ENCODE measurements at regions not wholly inside any gene's neighbourhood (a gene's known extent, or its start where the extent isn't known, plus 50 kb on each side); places are given as distances from the start of the nearest gene placed in this dataset.

- H3K4me3 ChIP-seq (ENCODE audit: low read depth, low read length) = no peak overlapping the region
- CTCF ChIA-PET = no interaction called here
Measured at GRCh38 chr22:48821727-48822126, 1005.9 kb downstream of the BRD1 start.

GRCh38 chr22:48821346-48821690, 1006.4 kb downstream of the BRD1 start:
- H3K9me3 ChIP-seq (ENCODE audit: control insufficient read depth, insufficient read depth, low read depth, low read length) = no peaks in the 10 kb centered on the region
- H3K36me3 ChIP-seq (ENCODE audit: control insufficient read depth in 2 of 2, insufficient read depth in 1 of 2, low read length in 2 of 2) = no peaks in the 10 kb centered on the region
- TF ChIP-seq BCL6B (tag by site-specific recombination; IDR thresholded peaks at IDR 0.05) (no peak), ZNF645 (tag by site-specific recombination; IDR thresholded peaks at IDR 0.05) (no peak), ZNF704 (tag by site-specific recombination; IDR thresholded peaks at IDR 0.05) (no peak), ZFP37 (tag by site-specific recombination; IDR thresholded peaks at IDR 0.05) (no peak)
- no peak overlapping the region for H3K27ac ChIP-seq (ENCODE audit: extremely low read depth, low read depth, low read length)
- no peaks in the 10 kb centered on the region; the same call in 1 of the 2 replicates for H3K4me1 ChIP-seq (ENCODE audit: control insufficient read depth, insufficient read depth, low read length)
- ChIA-PET CTCF (no interaction called here), POLR2A (no interaction called here)
- no peak overlapping the region for H3K4me3 ChIP-seq (ENCODE audit: low read depth, low read length)

More at GRCh38 chr22:48821727-48822126, 1005.9 kb downstream of the BRD1 start:
- TF ChIP-seq ZNF768 (tag by site-specific recombination; IDR thresholded peaks at IDR 0.05) (no peak), ZNF280C (tag by site-specific recombination; IDR thresholded peaks at IDR 0.05) (no peak), ZNF600 (tag by site-specific recombination; IDR thresholded peaks at IDR 0.05) (no peak), ZNF274 (IDR thresholded peaks at IDR 0.05; ENCODE audit: low read length) (no peak), ZNF274 (tag by site-specific recombination; IDR thresholded peaks at IDR 0.05; ENCODE audit: borderline replicate concordance) (no peak), ZNF585B (tag by site-specific recombination; IDR thresholded peaks at IDR 0.05) (no peak), ZNF112 (tag by site-specific recombination; IDR thresholded peaks at IDR 0.05) (no peak), KLF17 (tag by site-specific recombination; IDR thresholded peaks at IDR 0.05) (no peak), ZBTB48 (tag by site-specific recombination; IDR thresholded peaks at IDR 0.05) (no peak), IKZF3 (tag by site-specific recombination; IDR thresholded peaks at IDR 0.05) (no peak), ZNF16 (tag by site-specific recombination; IDR thresholded peaks at IDR 0.05; ENCODE audit: low read depth) (no peak), ZFP37 (tag by site-specific recombination; IDR thresholded peaks at IDR 0.05) (no peak), ZNF701 (tag by site-specific recombination; IDR thresholded peaks at IDR 0.05) (no peak), ZNF677 (tag by site-specific recombination; IDR thresholded peaks at IDR 0.05) (no peak), ZBTB17 (tag by site-specific recombination; IDR thresholded peaks at IDR 0.05) (no peak), HOXA7 (CRISPR knock-in tag; IDR thresholded peaks at IDR 0.05; ENCODE audit: borderline replicate concordance) (no peak), ZNF521 (tag by site-specific recombination; IDR thresholded peaks at IDR 0.05) (no peak), ZNF10 (tag by site-specific recombination; IDR thresholded peaks at IDR 0.05) (no peak), ZNF510 (tag by site-specific recombination; IDR thresholded peaks at IDR 0.05; ENCODE audit: insufficient replicate concordance) (no peak)
- no peaks in the 10 kb centered on the region for H3K9me3 ChIP-seq (ENCODE audit: control insufficient read depth, insufficient read depth, low read depth, low read length)
- H3K4me1 ChIP-seq (ENCODE audit: control insufficient read depth, insufficient read depth, low read length) = no peaks in the 10 kb centered on the region; the same call in 1 of the 2 replicates
- H3K27ac ChIP-seq (ENCODE audit: extremely low read depth, low read depth, low read length) = no peak overlapping the region
- POLR2A ChIA-PET = no interaction called here
- no peaks in the 10 kb centered on the region for H3K36me3 ChIP-seq (ENCODE audit: control insufficient read depth in 2 of 2, insufficient read depth in 1 of 2, low read length in 2 of 2)
